Ramos (cell line): ENCODE measurements at regions not wholly inside any gene's neighbourhood (a gene's known extent, or its start where the extent isn't known, plus 50 kb on each side); places are given as distances from the start of the nearest gene placed in this dataset.
"Not testable (repeated sequence)": the region's sequence is repeated elsewhere in the genome, so short reads cannot be mapped to it uniquely, and the experiment has no call there.

Experiments
- in situ Hi-C: fragments of 300-500 bp; cut with MboI; formaldehyde crosslinking; loops from one replicate; pipeline ENCODE4 v1.14.3; 2022; ENCODE audit warnings: low sequenced_read_pairs; ENCODE audit not compliant: unreplicated experiment

- in situ Hi-C loops = no loop called here
Observed at GRCh38 chr11:109668973-109669634, 247.1 kb downstream of the C11orf87 start.

- in situ Hi-C loops = loop anchor here (25.0 kb wide), 1 partner anchor 965 kb away; no protein-coding TSS in a partner anchor
Observed at GRCh38 chr11:109677231-109677630, 255.2 kb downstream of the C11orf87 start.

GRCh38 chr11:109677876-109678275 is 255.9 kb downstream of the C11orf87 start:
- in situ Hi-C loops = loop anchor here (25.0 kb wide), 1 partner anchor 966 kb away; no protein-coding TSS in a partner anchor

- in situ Hi-C loops = loop anchor here (25.0 kb wide), 1 partner anchor 968 kb away; no protein-coding TSS in a partner anchor
Observed at GRCh38 chr11:109680127-109680526, 258.1 kb downstream of the C11orf87 start.

- in situ Hi-C loops = loop anchor here (25.0 kb wide), 1 partner anchor 970 kb away; no protein-coding TSS in a partner anchor
Observed at GRCh38 chr11:109682788-109683187, 260.8 kb downstream of the C11orf87 start.

GRCh38 chr11:109695696-109696095 is 273.7 kb downstream of the C11orf87 start:
- in situ Hi-C loops = loop anchor here (25.0 kb wide), 1 partner anchor 983 kb away; no protein-coding TSS in a partner anchor

- in situ Hi-C loops = loop anchor here (25.0 kb wide), 1 partner anchor 984 kb away; no protein-coding TSS in a partner anchor
Observed at GRCh38 chr11:109696191-109696897, 274.4 kb downstream of the C11orf87 start.

GRCh38 chr11:109697140-109697843 is 275.3 kb downstream of the C11orf87 start:
- in situ Hi-C loops = loop anchor here (25.0 kb wide), 1 partner anchor 985 kb away; no protein-coding TSS in a partner anchor

GRCh38 chr11:109698237-109698636 is 276.2 kb downstream of the C11orf87 start:
- in situ Hi-C loops = loop anchor here (25.0 kb wide), 1 partner anchor 986 kb away; no protein-coding TSS in a partner anchor

GRCh38 chr11:109704432-109704831 is 282.4 kb downstream of the C11orf87 start:
- in situ Hi-C loops = no loop called here

GRCh38 chr11:109706945-109707344 is 285.0 kb downstream of the C11orf87 start:
- in situ Hi-C loops = no loop called here

GRCh38 chr11:109707411-109707810 is 285.4 kb downstream of the C11orf87 start:
- in situ Hi-C loops = no loop called here

GRCh38 chr11:109708184-109708583 is 286.2 kb downstream of the C11orf87 start:
- in situ Hi-C loops = no loop called here

GRCh38 chr11:109714444-109714843 is 292.5 kb downstream of the C11orf87 start:
- in situ Hi-C loops = not testable (repeated sequence)

GRCh38 chr11:109715424-109715823 is 293.4 kb downstream of the C11orf87 start:
- in situ Hi-C loops = not testable (repeated sequence)

- in situ Hi-C loops = no loop called here
Observed at GRCh38 chr11:109726061-109726460, 304.1 kb downstream of the C11orf87 start.

GRCh38 chr11:109728056-109728455 is 306.1 kb downstream of the C11orf87 start:
- in situ Hi-C loops = no loop called here

- in situ Hi-C loops = no loop called here
Observed at GRCh38 chr11:109729761-109730160, 307.8 kb downstream of the C11orf87 start.

GRCh38 chr11:109730669-109731068 is 308.7 kb downstream of the C11orf87 start:
- in situ Hi-C loops = no loop called here

GRCh38 chr11:109731451-109731850 is 309.5 kb downstream of the C11orf87 start:
- in situ Hi-C loops = no loop called here

- in situ Hi-C loops = no loop called here
Observed at GRCh38 chr11:109733245-109733644, 311.3 kb downstream of the C11orf87 start.
